GM19463 (cell line): ENCODE measurements at regions not wholly inside any gene's neighbourhood (a gene's known extent, or its start where the extent isn't known, plus 50 kb on each side); places are given as distances from the start of the nearest gene placed in this dataset.

Experiments used
- ATAC-seq: cut with Tn5 transposase; IDR thresholded peaks from one replicate; pipeline ENCODE4 v1.9.1; 2021; ENCODE audit warnings: mild to moderate bottlenecking, moderate library complexity; ENCODE audit not compliant: unreplicated experiment

GRCh38 chr12:66066137-66066928 is 64.2 kb downstream of the LLPH start:
- peak; percentile 87 for ATAC-seq

- no peak for ATAC-seq
Observed at GRCh38 chr12:66065641-66066136, 64.9 kb downstream of the LLPH start.

GRCh38 chr12:66065150-66065549 is 65.4 kb downstream of the LLPH start:
- ATAC-seq, result no peak

- ATAC-seq, result no peak
Observed at GRCh38 chr12:66063916-66064315, 66.6 kb downstream of the LLPH start.

GRCh38 chr12:66062290-66062625 is 68.3 kb downstream of the LLPH start:
- ATAC-seq, result no peak

GRCh38 chr12:66061557-66062289 is 68.8 kb downstream of the LLPH start:
- no peak for ATAC-seq

GRCh38 chr12:66061076-66061475 is 69.5 kb downstream of the LLPH start:
- no peak for ATAC-seq

- no peak for ATAC-seq
Observed at GRCh38 chr12:66060163-66060907, 70.2 kb downstream of the LLPH start.

GRCh38 chr12:66059666-66060065 is 70.9 kb downstream of the LLPH start:
- no peak for ATAC-seq

- ATAC-seq, result no peak
Observed at GRCh38 chr12:66058554-66058953, 72.0 kb downstream of the LLPH start.

- ATAC-seq, result peak; percentile 78
Observed at GRCh38 chr12:66055837-66056319, 74.7 kb downstream of the LLPH start.

- ATAC-seq, result no peak
Observed at GRCh38 chr12:66052988-66053615, 77.4 kb downstream of the LLPH start.

GRCh38 chr12:66051361-66051760 is 79.2 kb downstream of the LLPH start:
- no peak for ATAC-seq

- ATAC-seq, result peak; percentile 53
Observed at GRCh38 chr12:66050610-66051009, 79.9 kb downstream of the LLPH start.

- no peak for ATAC-seq
Observed at GRCh38 chr12:66050283-66050576, 80.3 kb downstream of the LLPH start.

- ATAC-seq, result no peak
Observed at GRCh38 chr12:66049538-66050282, 80.8 kb downstream of the LLPH start.

- ATAC-seq, result no peak
Observed at GRCh38 chr12:66048835-66049537, 81.6 kb downstream of the LLPH start.

GRCh38 chr12:66048218-66048834 is 82.2 kb downstream of the LLPH start:
- ATAC-seq, result no peak

GRCh38 chr12:66047411-66048021 is 83.0 kb downstream of the LLPH start:
- peak; percentile 86 for ATAC-seq
